Fibroblast of skin of left biceps (primary cell): ENCODE measurements at regions not wholly inside any gene's neighbourhood (a gene's known extent, or its start where the extent isn't known, plus 50 kb on each side); places are given as distances from the start of the nearest gene placed in this dataset.
A peak's percentile ranks its signal among the peaks of the same experiment; 100 is the strongest.

ENCODE experiments used
- DNase-seq, 2 experiments: peaks; one replicate each; pipeline ENCODE4 v3.0.0-alpha.2; 2013; ENCODE audit warnings: low read depth in 2 of 2

- DNase-seq: no peak
Observed at GRCh38 chr15:91668370-91668769, 185.1 kb upstream of the SLCO3A1 start.

GRCh38 chr15:91670108-91670507 is 183.4 kb upstream of the SLCO3A1 start:
- no peak for DNase-seq

- DNase-seq: no peak
Observed at GRCh38 chr15:91678003-91678402, 175.5 kb upstream of the SLCO3A1 start.

GRCh38 chr15:91679447-91679846 is 174.1 kb upstream of the SLCO3A1 start:
- DNase-seq: no peak

GRCh38 chr15:91685436-91685835 is 168.1 kb upstream of the SLCO3A1 start:
- DNase-seq: no peak

- no peak for DNase-seq
Observed at GRCh38 chr15:91688811-91689210, 164.7 kb upstream of the SLCO3A1 start.

GRCh38 chr15:91689377-91689776 is 164.1 kb upstream of the SLCO3A1 start:
- no peak for DNase-seq

GRCh38 chr15:91692596-91692995 is 160.9 kb upstream of the SLCO3A1 start:
- no peak for DNase-seq

- DNase-seq: peak; percentile 59 to 74
Observed at GRCh38 chr15:91694131-91694830, 159.2 kb upstream of the SLCO3A1 start.

- DNase-seq: peak; percentile 55 to 57
Observed at GRCh38 chr15:91694831-91695210, 158.7 kb upstream of the SLCO3A1 start.

- no peak for DNase-seq
Observed at GRCh38 chr15:91695799-91696198, 157.7 kb upstream of the SLCO3A1 start.

- DNase-seq: no peak
Observed at GRCh38 chr15:91696981-91697380, 156.5 kb upstream of the SLCO3A1 start.

- no peak for DNase-seq
Observed at GRCh38 chr15:91698241-91698640, 155.3 kb upstream of the SLCO3A1 start.

- DNase-seq: no peak
Observed at GRCh38 chr15:91699741-91700140, 153.8 kb upstream of the SLCO3A1 start.

GRCh38 chr15:91703274-91703673 is 150.2 kb upstream of the SLCO3A1 start:
- no peak for DNase-seq

GRCh38 chr15:91704343-91704742 is 149.2 kb upstream of the SLCO3A1 start:
- DNase-seq: no peak

GRCh38 chr15:91706322-91707032 is 147.0 kb upstream of the SLCO3A1 start:
- peak; percentile 21 to 29 for DNase-seq

- no peak for DNase-seq
Observed at GRCh38 chr15:91710080-91710698, 143.3 kb upstream of the SLCO3A1 start.

GRCh38 chr15:91711384-91712033 is 142.0 kb upstream of the SLCO3A1 start:
- no peak for DNase-seq

GRCh38 chr15:91712286-91712685 is 141.2 kb upstream of the SLCO3A1 start:
- DNase-seq: no peak

GRCh38 chr15:91716536-91716935 is 137.0 kb upstream of the SLCO3A1 start:
- no peak for DNase-seq

- no peak for DNase-seq
Observed at GRCh38 chr15:91717811-91718210, 135.7 kb upstream of the SLCO3A1 start.
